Smooth muscle cell (in vitro differentiated cells): ENCODE measurements at regions not wholly inside any gene's neighbourhood (a gene's known extent, or its start where the extent isn't known, plus 50 kb on each side); places are given as distances from the start of the nearest gene placed in this dataset.

Experiments used
- DNase-seq: peaks from one replicate; lab custom pipeline; 2025; ENCODE audit not compliant: unreplicated experiment; lab: John Stamatoyannopoulos, UW
- H2AFZ ChIP-seq: fragments of 200-600 bp; sonication (generic); 2 replicates; pipeline ENCODE4 v1.6.0; 2016; ENCODE audit warnings: antibody characterized with exemption, low read depth, mild to moderate bottlenecking
- H3F3A ChIP-seq: fragments of 200-600 bp; sonication (generic); 2 replicates; pipeline ENCODE4 v1.6.0; 2017; ENCODE audit warnings: antibody characterized with exemption, low read depth
- H3K27ac ChIP-seq: fragments of 200-600 bp; sonication (generic); 2 replicates; pipeline ENCODE4 v1.5.1; 2016; ENCODE audit warnings: low read depth, mild to moderate bottlenecking
- H3K27me3 ChIP-seq: fragments of 200-600 bp; sonication (generic); 2 replicates; pipeline ENCODE4 v1.6.1; 2016; ENCODE audit warnings: low read depth, mild to moderate bottlenecking
- H3K36me3 ChIP-seq: fragments of 200-600 bp; sonication (generic); 2 replicates; pipeline ENCODE4 v1.5.1; 2016; ENCODE audit warnings: low read depth
- H3K4me1 ChIP-seq: fragments of 200-600 bp; sonication (generic); 2 replicates; pipeline ENCODE4 v1.5.1; 2016; ENCODE audit warnings: low read depth
- H3K4me2 ChIP-seq: fragments of 200-600 bp; sonication (generic); 2 replicates; pipeline ENCODE4 v1.6.0; 2016; ENCODE audit warnings: mild to moderate bottlenecking
- H3K4me3 ChIP-seq: fragments of 200-600 bp; sonication (generic); 2 replicates; pipeline ENCODE4 v1.5.1; 2016; ENCODE audit warnings: mild to moderate bottlenecking
- H3K79me2 ChIP-seq: fragments of 200-600 bp; sonication (generic); 2 replicates; pipeline ENCODE4 v1.6.0; 2016; ENCODE audit warnings: low read depth, mild to moderate bottlenecking
- H3K9ac ChIP-seq: fragments of 200-600 bp; sonication (generic); 2 replicates; pipeline ENCODE4 v1.6.0; 2016; ENCODE audit warnings: low read depth
- H3K9me3 ChIP-seq: fragments of 200-600 bp; sonication (generic); replicated peaks from 2 replicates; pipeline ENCODE4 v1.5.1; 2016; ENCODE audit warnings: low read depth
- H4K20me1 ChIP-seq: fragments of 200-600 bp; sonication (generic); 2 replicates; pipeline ENCODE4 v1.6.0; 2016; ENCODE audit warnings: low read depth
- CTCF ChIP-seq: fragments of 200-600 bp; sonication (generic); IDR thresholded peaks from 2 replicates; pipeline ENCODE4 v1.5.1; 2017; ENCODE audit warnings: borderline replicate concordance, mild to moderate bottlenecking, antibody characterized with exemption; ENCODE audit not compliant: insufficient read depth, poor library complexity, severe bottlenecking
- WGBS: methylation state at CpG from one replicate; pipeline ENCODE4 v1.1.7; 2016; ENCODE audit warnings: low lambda C conversion rate; 5-methylcytosine and 5-hydroxymethylcytosine counted together

GRCh38 chr16:52367821-52368220, 179.1 kb downstream of the TOX3 start:
- 55% methylated on average over 2 of the region's 2 CpGs for WGBS
- Histone ChIP-seq H3F3A (no peaks in the 10 kb centered on the region), H3K4me1 (no peaks in the 10 kb centered on the region), H3K27me3 (no peaks in the 10 kb centered on the region), H3K27ac (no peak overlapping the region), H3K4me3 (no peak overlapping the region), H3K36me3 (no peaks in the 10 kb centered on the region), H4K20me1 (no peaks in the 10 kb centered on the region), H3K4me2 (no peak overlapping the region), H3K79me2 (no peaks in the 10 kb centered on the region), H3K9ac (no peak overlapping the region), H2AFZ (no peak overlapping the region), H3K9me3 (no peaks in the 10 kb centered on the region)
- no peak for TF ChIP-seq CTCF
- no peak for DNase-seq

- H3K9me3 ChIP-seq: no peaks in the 10 kb centered on the region
- TF ChIP-seq CTCF: no peak
- no peaks in the 10 kb centered on the region for H3F3A ChIP-seq
- DNase-seq: no peak
- H3K4me1 ChIP-seq: no peaks in the 10 kb centered on the region
- no peak overlapping the region for H3K4me2 ChIP-seq
- no peak overlapping the region for H2AFZ ChIP-seq
- H3K27me3 ChIP-seq: no peaks in the 10 kb centered on the region
- H3K79me2 ChIP-seq: no peaks in the 10 kb centered on the region
- H3K4me3 ChIP-seq: no peak overlapping the region
- no peaks in the 10 kb centered on the region for H3K36me3 ChIP-seq
- H3K27ac ChIP-seq: no peak overlapping the region
- no peak overlapping the region for H3K9ac ChIP-seq
- 58% methylated on average over 1 of the region's 1 CpG for WGBS
- no peaks in the 10 kb centered on the region for H4K20me1 ChIP-seq
Measured at GRCh38 chr16:52366983-52367382, 180.0 kb downstream of the TOX3 start.

GRCh38 chr16:52364500-52364899, 182.4 kb downstream of the TOX3 start:
- Histone ChIP-seq H3K9ac (no peak overlapping the region), H3K4me3 (no peak overlapping the region), H3K27ac (no peak overlapping the region), H4K20me1 (no peaks in the 10 kb centered on the region), H3K27me3 (no peaks in the 10 kb centered on the region), H3K79me2 (no peaks in the 10 kb centered on the region), H3F3A (no peaks in the 10 kb centered on the region), H3K4me1 (no peaks in the 10 kb centered on the region), H3K36me3 (no peaks in the 10 kb centered on the region), H3K4me2 (no peak overlapping the region), H3K9me3 (no peaks in the 10 kb centered on the region), H2AFZ (no peak overlapping the region)
- no peak for TF ChIP-seq CTCF
- DNase-seq: no peak

DNA sequence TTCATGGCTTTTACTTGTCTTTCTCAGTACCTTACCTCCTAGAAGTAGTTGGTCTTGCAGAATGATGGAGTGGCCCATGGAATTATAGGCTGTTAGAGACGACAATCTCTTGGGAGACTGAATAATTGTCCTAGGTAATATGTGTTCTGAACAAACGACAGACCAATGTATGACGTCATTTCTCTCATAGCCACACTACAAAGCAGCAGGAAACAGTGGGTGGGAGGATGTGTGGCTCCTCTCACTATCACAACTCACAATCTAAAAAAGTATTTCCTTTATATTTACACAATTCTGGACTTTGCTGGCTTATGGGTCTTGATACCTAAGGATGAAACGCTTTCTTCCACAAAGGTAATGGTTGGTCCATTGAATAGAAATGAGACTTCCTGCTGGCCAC, 183.9 kb downstream of the TOX3 start:
- DNase-seq: no peak
- Histone ChIP-seq H3K27ac (no peak overlapping the region), H3K4me1 (no peaks in the 10 kb centered on the region), H3F3A (no peaks in the 10 kb centered on the region), H3K9me3 (peaks cover 1% of the 10 kb centered on the region), H2AFZ (no peak overlapping the region), H3K4me3 (no peak overlapping the region), H3K27me3 (no peaks in the 10 kb centered on the region), H3K79me2 (no peaks in the 10 kb centered on the region), H3K9ac (no peak overlapping the region), H3K4me2 (no peak overlapping the region), H3K36me3 (no peaks in the 10 kb centered on the region), H4K20me1 (no peaks in the 10 kb centered on the region)
- TF ChIP-seq CTCF: no peak
- 81% methylated on average over 4 of the region's 4 CpGs for WGBS
